IMR-90 (cell line): ENCODE measurements at regions not wholly inside any gene's neighbourhood (a gene's known extent, or its start where the extent isn't known, plus 50 kb on each side); places are given as distances from the start of the nearest gene placed in this dataset.

Experiments
- ATAC-seq: fragments of 200-7000 bp; cut with Tn5 transposase; 2 replicates; pipeline ENCODE4 v1.9.1; 2020; ENCODE audit warnings: low read depth, mild to moderate bottlenecking, moderate library complexity
- BruUV-seq: library from RNA; stranded (reverse); fragments of 400-500 nt; replicated peaks from 2 replicates; lab custom pipeline; 2021; lab: Mats Ljungman, UMichigan
- CTCF ChIA-PET: fragments of 300-600 bp; formaldehyde crosslinking; extraction: SDS; loops from one replicate; lab custom pipeline; 2021; ENCODE audit warnings: antibody characterized with exemption; lab: Yijun Ruan, JAX
- POLR2A ChIA-PET: fragments of 300-600 bp; sonication (Branson Sonifier 250); formaldehyde crosslinking; loops from one replicate; lab custom pipeline; 2022; ENCODE audit warnings: antibody characterized with exemption; ENCODE audit not compliant: unreplicated experiment; lab: Charles Lee
- DNase-seq: peaks from one replicate; pipeline ENCODE4 v3.0.0; 2013
- H2AFZ ChIP-seq: replicated peaks from 2 replicates; pipeline ENCODE3; 2013; ENCODE audit warnings: low read length, mild to moderate bottlenecking; ENCODE audit not compliant: poor library complexity
- H2AK5ac ChIP-seq: 2 replicates; pipeline ENCODE4 v1.6.1; 2013; ENCODE audit warnings: low read depth, low read length, inconsistent platforms
- H2AK9ac ChIP-seq: replicated peaks from 2 replicates; pipeline ENCODE3; 2013; ENCODE audit warnings: mild to moderate bottlenecking, low read depth, low read length, moderate library complexity; ENCODE audit not compliant: poor library complexity
- H2BK120ac ChIP-seq: 2 replicates; pipeline ENCODE4 v1.6.1; 2013; ENCODE audit warnings: low read depth, low read length, inconsistent platforms
- H2BK15ac ChIP-seq: 3 replicates; pipeline ENCODE4 v1.6.1; 2013; ENCODE audit warnings: low read depth, low read length, inconsistent platforms
- H2BK20ac ChIP-seq: 2 replicates; pipeline ENCODE4 v1.6.1; 2013; ENCODE audit warnings: low read depth, mild to moderate bottlenecking, inconsistent platforms, low read length, moderate library complexity
- H2BK5ac ChIP-seq: 2 replicates; pipeline ENCODE4 v1.6.1; 2013; ENCODE audit warnings: mild to moderate bottlenecking, low read depth, low read length, inconsistent platforms; ENCODE audit not compliant: poor library complexity, severe bottlenecking
- H3K14ac ChIP-seq: replicated peaks from 2 replicates; pipeline ENCODE4 v1.6.1; 2013; ENCODE audit warnings: low read depth, low read length, inconsistent platforms
- H3K18ac ChIP-seq: 2 replicates; pipeline ENCODE4 v1.6.1; 2013; ENCODE audit warnings: low read depth, low read length, control low read depth
- H3K23ac ChIP-seq: 2 replicates; pipeline ENCODE4 v1.6.1; 2013; ENCODE audit warnings: low read depth, low read length, inconsistent platforms
- H3K27ac ChIP-seq: 2 replicates; pipeline ENCODE4 v1.5.1; 2013; ENCODE audit warnings: mild to moderate bottlenecking, control low read depth, low read length; ENCODE audit not compliant: insufficient read depth
- H3K27me3 ChIP-seq: 2 replicates; pipeline ENCODE4 v1.6.1; 2013; ENCODE audit warnings: low read length; ENCODE audit not compliant: control insufficient read depth, insufficient read depth
- H3K36me3 ChIP-seq: 2 replicates; pipeline ENCODE4 v1.6.1; 2013; ENCODE audit warnings: low read length, mixed read lengths; ENCODE audit not compliant: control insufficient read depth, insufficient read depth
- H3K4ac ChIP-seq: 2 replicates; pipeline ENCODE4 v1.6.1; 2013; ENCODE audit warnings: low read depth, low read length, inconsistent platforms
- H3K4me1 ChIP-seq: 2 replicates; pipeline ENCODE4 v1.6.1; 2013; ENCODE audit warnings: low read length, mixed read lengths; ENCODE audit not compliant: control insufficient read depth, insufficient read depth
- H3K4me2 ChIP-seq: 2 replicates; pipeline ENCODE4 v1.6.1; 2013; ENCODE audit warnings: low read depth, mild to moderate bottlenecking, control low read depth, low read length, moderate library complexity
- H3K4me3 ChIP-seq: 2 replicates; pipeline ENCODE4 v1.5.1; 2013; ENCODE audit warnings: low read depth, mild to moderate bottlenecking, control low read depth, low read length, moderate library complexity; ENCODE audit not compliant: insufficient read depth
- H3K56ac ChIP-seq: 2 replicates; pipeline ENCODE4 v1.6.1; 2013; ENCODE audit warnings: low read length, inconsistent platforms; ENCODE audit not compliant: insufficient read depth; ENCODE audit errors: extremely low read depth
- H3K79me1 ChIP-seq, 2 experiments: 2 replicates each; pipeline ENCODE4 v1.6.1; 2013; ENCODE audit warnings: low read length in 2 of 2, inconsistent platforms in 1 of 2, low read depth in 1 of 2
- H3K9ac ChIP-seq: 2 replicates; pipeline ENCODE4 v1.6.1; 2013; ENCODE audit warnings: low read depth, low read length, control low read depth
- H3K9me1 ChIP-seq: 2 replicates; pipeline ENCODE4 v1.6.1; 2013; ENCODE audit warnings: low read length, inconsistent platforms; ENCODE audit not compliant: insufficient read depth
- H3K9me3 ChIP-seq: 2 replicates; pipeline ENCODE4 v1.6.1; 2013; ENCODE audit warnings: low read length; ENCODE audit not compliant: control insufficient read depth, insufficient read depth
- H4K20me1 ChIP-seq: 2 replicates; pipeline ENCODE4 v1.6.1; 2013; ENCODE audit warnings: low read length, inconsistent platforms; ENCODE audit not compliant: insufficient read depth
- H4K5ac ChIP-seq: 2 replicates; pipeline ENCODE4 v1.6.1; 2013; ENCODE audit warnings: mild to moderate bottlenecking, low read depth, low read length, control low read depth
- H4K8ac ChIP-seq, 2 experiments: 2 replicates each; pipeline ENCODE4 v1.6.1; 2013; ENCODE audit warnings: low read depth in 2 of 2, low read length in 2 of 2, control low read depth in 1 of 2, inconsistent platforms in 1 of 2
- H4K91ac ChIP-seq: 2 replicates; pipeline ENCODE4 v1.6.1; 2013; ENCODE audit warnings: low read depth, low read length, inconsistent platforms; ENCODE audit not compliant: insufficient read depth
- FOS ChIP-seq: fragments of 150-350 bp; IDR thresholded peaks from 2 replicates; pipeline ENCODE4 v1.6.1; 2016; ENCODE audit warnings: low read depth, low read length
- RCOR1 ChIP-seq: IDR thresholded peaks from 2 replicates; pipeline ENCODE4 v1.6.1; 2012; ENCODE audit warnings: mild to moderate bottlenecking, low read length, improper control_type of control experiment; ENCODE audit not compliant: insufficient replicate concordance
- WGBS, 2 experiments: methylation state at CpG; one replicate each; pipeline versions ENCODE4 v1.1.5 to v1.1.7; 2013; ENCODE audit warnings: missing lambda C conversion rate in 2 of 2; ENCODE audit not compliant: insufficient read length in 1 of 2; ENCODE audit errors: extremely low coverage in 2 of 2; 5-methylcytosine and 5-hydroxymethylcytosine counted together
- dilution Hi-C: fragments of 300-500 bp; cut with HindIII; formaldehyde crosslinking; loops from one replicate; pipeline ENCODE4 v1.14.3; 2018; ENCODE audit warnings: low sequenced_read_pairs; ENCODE audit not compliant: unreplicated experiment
- in situ Hi-C: fragments of 300-500 bp; cut with MboI; formaldehyde crosslinking; loops from 3 replicates; pipeline ENCODE4 v1.14.3; 2019; ENCODE audit warnings: low sequenced_read_pairs, inconsistent platforms, mixed read lengths
- intact Hi-C: fragments of 100-400 bp; cut with micrococcal nuclease; formaldehyde crosslinking; loops from 2 replicates; pipeline ENCODE4 v1.10.0; 2022

- Histone ChIP-seq H3K4me2 (no peak overlapping the region), H4K20me1 (no peaks in the 10 kb centered on the region), H2BK20ac (no peak overlapping the region), H3K27ac (no peak overlapping the region), H4K8ac (no peak overlapping the region), H4K5ac (no peak overlapping the region), H3K18ac (no peak overlapping the region), H2BK5ac (no peak overlapping the region), H3K9me1 (no peaks in the 10 kb centered on the region), H3K4ac (no peak overlapping the region), H2AFZ (no peak overlapping the region), H3K4me1 (no peaks in the 10 kb centered on the region), H3K9me3 (no peaks in the 10 kb centered on the region), H3K23ac (no peak overlapping the region), H4K91ac (no peak overlapping the region), H3K36me3 (no peaks in the 10 kb centered on the region), H3K9ac (no peak overlapping the region), H3K4me3 (no peak overlapping the region), H2BK120ac (no peak overlapping the region), H2AK5ac (no peak overlapping the region), H2AK9ac (no peak overlapping the region), H2BK15ac (no peak overlapping the region), H3K14ac (no peak overlapping the region), H3K56ac (no peak overlapping the region), H3K79me1 (no peaks in the 10 kb centered on the region), H3K27me3 (no peaks in the 10 kb centered on the region)
- CTCF ChIA-PET, result no interaction called here
- ATAC-seq (no peak), DNase-seq (no peak)
- TF ChIP-seq FOS (no peak), RCOR1 (no peak)
- WGBS, 2 experiments, result no CpG with 5 or more reads among the region's 3 CpGs
- intact Hi-C loops, result no loop called here
- BruUV-seq, result no TSS peak
- dilution Hi-C loops, result no loop called here
- POLR2A ChIA-PET, result no interaction called here
- in situ Hi-C loops, result no loop called here
These were observed 526.1 kb downstream of the CCER1 start for GRCh38 chr12:90428881-90429280.
